Activated naive CD8-positive, alpha-beta T cell treated with anti-CD3 and anti-CD28 coated beads for 36 hours (primary cell): ENCODE measurements at regions not wholly inside any gene's neighbourhood (a gene's known extent, or its start where the extent isn't known, plus 50 kb on each side); places are given as distances from the start of the nearest gene placed in this dataset.

Experiments used
- DNase-seq: peaks from one replicate; pipeline ENCODE4 v3.0.0; 2021
- H3K27ac Mint-ChIP-seq: one replicate; pipeline ENCODE4 v1.8.0; 2022; ENCODE audit warnings: mild to moderate bottlenecking, moderate library complexity, mixed read lengths
- H3K27me3 Mint-ChIP-seq: one replicate; pipeline ENCODE4 v1.8.0; 2022; ENCODE audit warnings: mild to moderate bottlenecking, mixed read lengths
- H3K36me3 Mint-ChIP-seq: one replicate; pipeline ENCODE4 v1.8.0; 2021; ENCODE audit warnings: mild to moderate bottlenecking, mixed read lengths
- H3K4me1 Mint-ChIP-seq: one replicate; pipeline ENCODE4 v1.8.0; 2021; ENCODE audit warnings: mixed read lengths
- H3K4me3 Mint-ChIP-seq: one replicate; pipeline ENCODE4 v1.8.0; 2022; ENCODE audit warnings: mild to moderate bottlenecking, moderate library complexity, mixed read lengths
- H3K9me3 Mint-ChIP-seq: one replicate; pipeline ENCODE4 v1.8.0; 2022; ENCODE audit warnings: mixed read lengths

- DNase-seq: no peak
- Mint-ChIP-seq H3K36me3 (no peaks in the 10 kb centered on the region), H3K9me3 (no peaks in the 10 kb centered on the region), H3K4me1 (no peaks in the 10 kb centered on the region), H3K27ac (no peak overlapping the region), H3K27me3 (peaks cover 15% of the 10 kb centered on the region), H3K4me3 (no peak overlapping the region)
These were observed 102.7 kb downstream of the PAX1 start for GRCh38 chr20:21808139-21808538.

DNA sequence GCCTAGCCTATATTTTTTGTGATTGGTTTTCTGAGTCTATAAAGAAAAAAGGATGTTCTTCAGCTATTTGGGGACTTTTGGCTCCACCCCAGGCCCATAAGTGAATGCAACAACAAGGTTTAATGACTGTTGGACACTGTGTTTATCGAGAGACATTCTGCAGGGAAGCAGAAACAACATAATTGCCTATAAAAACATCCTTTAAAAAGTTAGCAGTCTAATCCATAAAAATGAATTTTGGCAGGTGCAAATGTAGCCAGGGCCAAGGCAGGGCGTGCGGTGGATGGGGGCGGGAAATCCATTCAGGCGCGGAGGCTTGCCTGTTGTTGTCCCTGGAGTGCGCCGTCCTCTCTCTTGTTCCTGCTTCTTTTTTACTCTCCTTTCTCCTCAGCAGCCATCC lies 99.3 kb downstream of the PAX1 start:
- Mint-ChIP-seq H3K4me3 (no peak overlapping the region), H3K36me3 (no peaks in the 10 kb centered on the region), H3K27ac (no peak overlapping the region), H3K4me1 (no peaks in the 10 kb centered on the region), H3K9me3 (peaks cover 3% of the 10 kb centered on the region), H3K27me3 (peaks cover 15% of the 10 kb centered on the region)
- no peak for DNase-seq

DNA sequence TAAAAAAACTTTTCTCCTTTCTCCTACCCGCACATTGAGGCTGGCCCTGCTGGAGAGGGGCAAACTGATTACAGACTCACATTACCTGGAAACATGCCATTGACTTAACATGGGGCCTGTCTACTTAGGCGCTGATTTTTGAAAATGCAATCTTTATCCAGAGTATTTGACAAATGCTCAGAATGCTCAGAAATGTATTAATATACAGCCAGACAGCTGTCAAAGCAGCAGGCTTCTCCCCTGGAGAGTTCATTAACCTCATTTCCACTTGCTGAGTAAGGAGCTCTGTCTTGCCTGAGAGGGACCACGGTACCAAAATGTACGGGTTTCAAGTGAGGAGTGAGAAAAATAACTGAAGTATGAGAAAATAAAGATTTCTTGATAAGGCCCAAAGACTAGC lies 95.7 kb downstream of the PAX1 start:
- DNase-seq: no peak
- Mint-ChIP-seq H3K36me3 (no peaks in the 10 kb centered on the region), H3K27ac (no peak overlapping the region), H3K27me3 (peaks cover 5% of the 10 kb centered on the region), H3K4me1 (no peaks in the 10 kb centered on the region), H3K4me3 (no peak overlapping the region), H3K9me3 (peaks cover 6% of the 10 kb centered on the region)

DNA sequence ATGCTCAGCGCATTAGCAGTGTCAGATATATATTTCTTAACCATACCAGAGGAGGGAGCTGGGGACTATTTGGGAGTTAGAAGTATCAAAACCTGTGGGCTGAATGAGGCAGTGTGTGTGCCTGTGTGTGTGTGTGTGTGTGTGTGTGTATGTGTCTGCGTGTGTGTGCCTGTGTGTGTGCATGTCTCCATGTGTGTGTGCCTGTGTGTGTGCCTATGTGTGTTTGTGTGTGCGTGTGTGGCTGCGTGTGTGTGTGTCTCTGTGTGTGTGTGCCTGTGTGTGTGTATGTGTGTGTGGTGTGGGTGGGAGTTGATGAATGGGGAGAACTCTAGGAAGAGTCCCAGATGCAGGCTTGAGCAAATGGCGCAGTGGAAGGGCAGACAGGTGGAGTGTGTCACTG lies 92.9 kb downstream of the PAX1 start:
- H3K9me3 Mint-ChIP-seq: peaks cover 6% of the 10 kb centered on the region
- H3K4me3 Mint-ChIP-seq: no peak overlapping the region
- peaks cover 5% of the 10 kb centered on the region for H3K27me3 Mint-ChIP-seq
- H3K4me1 Mint-ChIP-seq: no peaks in the 10 kb centered on the region
- no peak for DNase-seq
- H3K27ac Mint-ChIP-seq: no peak overlapping the region
- no peaks in the 10 kb centered on the region for H3K36me3 Mint-ChIP-seq

DNA sequence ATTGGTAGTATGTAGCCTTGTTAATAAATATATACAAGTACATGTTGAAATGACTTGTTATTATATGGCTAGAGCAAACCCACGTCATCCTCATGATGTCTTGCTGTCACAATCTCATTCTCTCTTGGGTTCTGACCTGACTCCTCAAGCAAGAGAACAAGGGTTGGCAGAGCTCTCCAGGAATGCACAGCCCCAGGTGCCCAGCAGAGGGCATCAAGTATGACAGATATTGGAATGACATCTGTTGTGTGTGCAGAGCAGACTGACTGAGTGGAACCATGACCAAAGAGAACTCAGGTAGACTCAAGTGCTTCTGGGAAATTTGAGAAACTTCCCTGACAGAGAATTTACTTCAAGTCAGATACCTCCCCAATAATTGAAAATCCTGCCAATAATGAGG lies 90.6 kb downstream of the PAX1 start:
- Mint-ChIP-seq H3K9me3 (peaks cover 3% of the 10 kb centered on the region), H3K27ac (no peak overlapping the region), H3K4me3 (no peak overlapping the region), H3K4me1 (no peaks in the 10 kb centered on the region), H3K27me3 (peaks cover 7% of the 10 kb centered on the region), H3K36me3 (no peaks in the 10 kb centered on the region)
- no peak for DNase-seq

GRCh38 chr20:21788082-21788481 lies 82.6 kb downstream of the PAX1 start:
- H3K4me3 Mint-ChIP-seq: no peak overlapping the region
- peaks cover 12% of the 10 kb centered on the region for H3K27me3 Mint-ChIP-seq
- H3K4me1 Mint-ChIP-seq: no peaks in the 10 kb centered on the region
- no peaks in the 10 kb centered on the region for H3K36me3 Mint-ChIP-seq
- H3K9me3 Mint-ChIP-seq: peaks cover 3% of the 10 kb centered on the region
- no peak overlapping the region for H3K27ac Mint-ChIP-seq
- DNase-seq: no peak

GRCh38 chr20:21781446-21782075 lies 76.1 kb downstream of the PAX1 start:
- peaks cover 4% of the 10 kb centered on the region for H3K27me3 Mint-ChIP-seq
- H3K27ac Mint-ChIP-seq: no peak overlapping the region
- no peak for DNase-seq
- H3K9me3 Mint-ChIP-seq: peaks cover 6% of the 10 kb centered on the region
- no peak overlapping the region for H3K4me3 Mint-ChIP-seq
- H3K4me1 Mint-ChIP-seq: no peaks in the 10 kb centered on the region
- H3K36me3 Mint-ChIP-seq: no peaks in the 10 kb centered on the region

DNA sequence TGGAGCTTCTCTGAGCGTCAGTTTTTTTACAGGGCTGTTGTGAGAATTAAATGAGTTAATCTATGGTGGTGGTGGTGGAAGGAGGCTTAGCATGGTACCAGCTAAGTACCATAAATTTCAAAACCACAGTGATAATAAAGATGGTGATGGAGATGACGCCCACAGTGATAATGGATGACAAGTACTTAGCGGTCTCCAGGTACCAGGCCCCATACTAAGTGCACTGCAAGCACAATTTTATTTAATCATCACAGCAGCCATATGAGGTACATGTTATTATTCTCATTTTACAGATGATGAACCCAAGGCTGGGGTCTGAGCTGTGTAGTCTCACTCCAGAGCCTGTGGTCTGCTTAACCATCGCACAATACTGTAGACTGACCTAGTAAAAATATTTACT lies 75.1 kb downstream of the PAX1 start:
- no peak for DNase-seq
- Mint-ChIP-seq H3K27ac (no peak overlapping the region), H3K9me3 (peaks cover 6% of the 10 kb centered on the region), H3K4me3 (no peak overlapping the region), H3K4me1 (no peaks in the 10 kb centered on the region), H3K27me3 (peaks cover 4% of the 10 kb centered on the region), H3K36me3 (no peaks in the 10 kb centered on the region)
